HPDE6-E6E7 (cell line): ENCODE measurements at regions not wholly inside any gene's neighbourhood (a gene's known extent, or its start where the extent isn't known, plus 50 kb on each side); places are given as distances from the start of the nearest gene placed in this dataset.
A peak's percentile ranks its signal among the peaks of the same experiment; 100 is the strongest.
"Not testable (repeated sequence)": the region's sequence is repeated elsewhere in the genome, so short reads cannot be mapped to it uniquely, and the experiment has no call there.

Experiments used
- DNase-seq: peaks from one replicate; pipeline ENCODE4 v3.0.0; 2011; ENCODE audit warnings: missing footprints; ENCODE audit errors: extremely low spot score

GRCh38 chr4:104129243-104129642 lies 365.5 kb downstream of the CXXC4 start:
- no peak for DNase-seq

DNA sequence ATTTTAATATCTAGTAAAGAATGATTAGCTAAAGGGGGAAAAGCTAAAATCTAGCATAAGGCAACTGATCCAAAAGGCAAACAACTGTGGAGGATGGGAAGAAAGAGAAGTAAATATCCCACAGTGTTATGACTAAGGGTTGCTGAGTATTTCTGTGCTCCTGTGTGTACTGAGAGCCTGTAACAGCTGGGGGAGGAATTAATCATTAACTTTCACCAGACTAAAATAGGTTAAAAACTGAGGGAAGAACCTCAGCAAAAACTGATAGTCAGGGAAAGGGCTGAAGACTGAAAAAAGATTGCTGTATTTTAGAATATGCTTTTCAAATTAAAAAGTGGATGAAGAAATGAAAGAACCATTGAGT lies 365.9 kb downstream of the CXXC4 start:
- DNase-seq = peak; percentile 46

GRCh38 chr4:104128031-104128849 lies 366.5 kb downstream of the CXXC4 start:
- no peak for DNase-seq

DNA sequence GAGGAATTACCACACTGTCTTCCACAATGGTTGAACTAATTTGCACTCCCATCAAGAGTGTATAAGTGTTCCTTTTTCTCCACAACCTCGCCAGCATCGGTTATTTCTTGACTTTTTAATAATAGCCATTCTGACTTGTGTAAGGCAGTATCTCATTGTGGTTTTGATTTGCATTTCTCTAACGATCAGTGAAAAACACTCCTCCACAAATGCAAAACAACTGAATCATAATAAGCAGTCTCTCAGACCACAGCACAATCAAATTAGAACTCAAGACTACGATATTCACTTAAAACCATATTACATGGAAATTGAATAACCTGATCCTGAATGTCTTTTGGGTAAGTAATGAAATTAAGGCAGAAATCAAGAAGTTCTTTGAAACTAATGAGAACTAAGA lies 371.7 kb downstream of the CXXC4 start:
- DNase-seq = no peak

GRCh38 chr4:104117776-104118175 lies 376.9 kb downstream of the CXXC4 start:
- no peak for DNase-seq

DNA sequence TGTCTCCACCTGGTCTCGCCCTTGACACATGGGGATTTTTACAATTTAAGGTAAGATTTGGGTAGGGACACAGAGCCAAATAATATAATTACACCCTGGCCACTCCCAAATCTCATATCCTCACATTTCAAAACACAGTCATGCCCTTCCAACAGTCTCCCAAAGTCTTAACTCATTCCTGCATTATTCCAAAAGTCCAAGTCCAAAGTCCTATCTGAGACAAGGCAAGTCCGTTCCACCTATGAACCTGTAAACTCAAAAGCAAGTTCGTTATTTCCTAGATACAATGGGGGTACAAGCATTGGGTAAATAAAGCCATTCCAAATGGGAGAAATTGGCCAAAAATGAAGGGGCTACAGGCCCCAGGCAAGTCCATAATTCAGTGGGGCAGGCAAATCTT lies 380.8 kb downstream of the CXXC4 start:
- no peak for DNase-seq

DNA sequence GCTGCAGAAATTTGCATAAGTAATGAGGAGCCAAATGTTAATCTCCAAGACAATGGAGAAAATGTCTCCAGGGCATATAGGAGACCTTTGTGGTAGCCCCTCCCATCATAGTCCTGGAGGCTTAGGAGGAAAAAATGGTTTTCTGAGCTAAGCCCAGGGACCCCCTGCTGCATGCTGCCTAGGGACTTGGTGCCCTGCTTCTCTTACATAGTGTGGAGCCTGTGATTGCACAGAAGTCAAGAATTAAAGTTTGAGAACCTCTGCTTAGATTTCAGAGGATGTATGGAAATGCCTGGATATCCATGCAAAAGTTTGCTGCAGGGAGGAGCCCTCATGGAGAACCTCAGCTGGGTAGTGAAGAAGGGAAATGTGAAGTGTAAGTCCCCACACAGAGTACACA lies 379.4 kb upstream of the TACR3 start:
- no peak for DNase-seq

DNA sequence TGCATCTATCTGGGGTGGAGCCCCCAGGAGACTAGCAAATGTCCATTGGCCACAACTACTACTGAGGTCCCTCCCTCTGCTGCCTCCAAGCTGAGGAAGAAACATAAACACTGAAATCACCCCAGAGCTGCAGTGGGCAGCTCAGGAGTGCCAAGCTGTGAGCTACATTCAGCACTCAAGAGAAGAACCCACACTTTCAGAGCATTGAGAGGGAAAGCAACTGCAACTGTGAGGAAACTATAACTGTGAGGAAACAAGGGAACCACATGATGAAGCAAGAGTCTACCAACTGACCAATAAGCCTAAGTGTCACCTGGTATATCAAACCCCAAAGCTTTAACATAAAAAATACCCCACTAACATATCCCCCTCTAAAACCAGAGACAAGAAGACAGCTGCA lies 373.5 kb upstream of the TACR3 start:
- DNase-seq = no peak

DNA sequence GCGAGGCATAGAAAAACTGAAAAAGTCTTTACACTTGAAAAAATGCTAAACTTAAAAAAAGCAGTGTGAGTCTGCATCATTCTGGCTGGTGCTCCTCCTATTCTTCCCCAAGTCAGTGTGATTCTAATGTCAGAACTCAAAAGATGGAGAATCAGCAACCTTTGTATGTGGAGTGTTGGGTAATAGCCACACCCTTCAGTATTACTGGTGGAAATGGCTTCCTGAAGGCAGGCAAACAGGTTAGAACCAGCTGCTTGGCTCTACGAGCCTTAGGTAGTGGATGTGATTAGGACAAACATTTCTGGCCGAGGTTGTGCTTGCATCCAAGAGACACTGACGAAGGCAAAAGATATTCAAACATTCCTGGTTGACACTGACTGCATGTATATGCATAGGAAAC lies 353.4 kb upstream of the TACR3 start:
- DNase-seq = no peak

DNA sequence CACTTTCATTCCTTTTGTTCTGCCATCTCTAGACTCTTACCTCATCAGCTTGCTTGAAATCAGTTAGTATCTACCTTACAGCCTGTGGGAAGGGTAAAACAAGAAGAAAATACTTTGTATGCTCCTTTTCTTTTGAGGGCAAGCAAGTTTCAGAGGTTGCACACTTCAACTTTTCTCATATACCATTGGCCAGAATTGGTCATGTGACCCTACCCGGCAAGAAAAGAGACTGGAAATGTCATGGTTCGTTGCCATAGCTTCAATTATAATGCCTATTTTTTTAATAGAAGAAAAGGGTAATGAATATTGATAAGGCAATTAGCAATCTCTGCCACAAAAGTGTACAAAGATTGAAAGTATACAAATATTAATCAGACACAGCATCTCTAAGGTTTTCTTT lies 346.7 kb upstream of the TACR3 start:
- no peak for DNase-seq

GRCh38 chr4:104064646-104065577 lies 345.1 kb upstream of the TACR3 start:
- peak; percentile 45 for DNase-seq

GRCh38 chr4:104063341-104063740 lies 343.6 kb upstream of the TACR3 start:
- DNase-seq = no peak

DNA sequence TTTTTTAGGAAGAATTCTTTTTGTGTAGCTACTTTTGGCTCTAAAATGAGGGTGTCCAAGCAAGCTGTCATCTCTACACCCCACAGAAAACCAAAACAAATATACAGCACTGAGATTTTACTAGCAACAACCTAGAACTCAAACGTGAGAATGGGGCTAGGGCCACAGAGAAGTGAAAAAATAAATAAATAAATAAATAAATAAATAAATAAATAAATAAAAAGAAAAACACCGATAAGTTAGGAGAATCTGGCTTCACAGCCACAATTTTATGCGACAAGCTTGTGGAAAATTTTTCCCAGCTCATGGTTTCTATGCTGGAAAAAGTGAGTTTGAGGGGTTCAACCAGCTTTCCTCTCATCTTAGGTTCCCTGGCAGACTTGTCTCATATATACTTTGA lies 324.6 kb upstream of the TACR3 start:
- DNase-seq = no peak

DNA sequence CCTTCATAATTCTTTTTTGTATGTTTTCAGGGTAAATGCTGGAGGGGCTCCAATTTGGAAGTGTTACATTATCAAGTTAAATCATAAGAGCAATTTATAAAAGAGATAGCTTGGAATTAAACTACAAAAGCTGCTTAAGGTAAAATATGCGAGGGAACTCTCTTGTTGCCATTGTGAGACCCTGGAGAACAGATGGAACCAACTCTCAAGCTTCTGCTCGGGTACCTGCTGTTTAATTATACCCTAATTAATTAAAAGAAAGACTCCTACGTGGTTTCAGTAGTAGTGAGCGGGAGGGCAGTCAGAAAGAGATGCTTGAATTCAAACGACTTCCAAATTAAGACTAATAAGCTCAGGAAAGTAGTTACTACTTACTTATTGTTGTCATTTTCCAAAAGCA lies 313.1 kb upstream of the TACR3 start:
- DNase-seq = no peak

GRCh38 chr4:104025251-104025650 lies 305.5 kb upstream of the TACR3 start:
- no peak for DNase-seq

DNA sequence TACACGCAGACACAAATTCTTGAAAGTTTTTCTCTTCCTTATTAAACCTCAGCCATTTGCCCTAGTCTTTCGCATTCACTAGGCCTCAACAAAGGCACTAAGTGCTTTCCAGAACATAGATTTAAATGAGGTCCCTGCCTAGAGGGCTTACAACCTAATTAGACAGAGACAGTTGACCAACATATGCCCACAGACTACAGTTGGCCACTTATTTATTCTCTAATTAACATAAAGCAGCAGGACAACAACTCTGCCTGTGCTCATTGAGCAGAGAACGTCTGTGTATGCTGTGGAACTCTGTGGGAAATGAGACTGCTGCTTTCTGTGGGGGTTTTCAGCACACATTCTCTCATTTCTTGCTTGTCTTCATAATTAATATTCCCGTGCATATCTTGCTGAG lies 303.0 kb upstream of the TACR3 start:
- DNase-seq = no peak

DNA sequence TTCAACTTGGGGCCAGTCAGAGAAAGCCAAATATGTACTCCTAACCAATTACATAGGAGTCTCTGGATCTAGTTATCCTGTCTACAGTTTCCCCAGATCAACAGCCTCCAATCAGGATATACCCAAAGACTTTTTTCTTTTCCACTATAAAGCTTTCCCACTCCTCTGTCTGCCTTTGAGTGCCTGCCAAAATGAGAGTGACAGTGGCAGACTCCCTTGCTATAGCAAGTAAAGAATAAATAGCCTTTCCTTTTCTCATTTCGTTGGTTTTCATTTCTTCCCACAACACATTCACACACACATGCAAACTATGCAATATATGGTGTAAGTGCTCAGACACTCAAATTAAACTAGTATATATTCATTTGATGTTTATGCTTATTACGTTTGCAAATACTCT lies 302.4 kb upstream of the TACR3 start:
- DNase-seq = no peak

DNA sequence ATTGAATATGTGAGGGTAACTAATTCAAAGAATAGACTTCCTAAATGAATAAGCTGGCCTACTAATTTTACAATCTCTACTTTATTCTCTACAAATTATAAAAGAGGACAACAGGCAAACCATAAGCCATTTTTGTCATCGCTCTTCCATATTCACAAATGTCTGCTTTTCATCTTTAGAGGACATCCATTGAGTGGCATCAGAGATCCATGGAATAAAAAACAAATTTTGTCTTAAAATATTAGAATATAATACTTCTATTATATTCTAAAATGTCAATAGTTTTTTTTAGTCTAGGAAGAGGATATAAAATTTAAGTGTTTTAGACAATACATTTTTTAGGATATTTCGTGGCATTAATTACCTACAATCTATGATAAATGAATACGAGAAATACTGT lies 300.9 kb upstream of the TACR3 start:
- no peak for DNase-seq

GRCh38 chr4:104017213-104017612 lies 297.4 kb upstream of the TACR3 start:
- DNase-seq = no peak

GRCh38 chr4:104015680-104016079 lies 295.9 kb upstream of the TACR3 start:
- no peak for DNase-seq

DNA sequence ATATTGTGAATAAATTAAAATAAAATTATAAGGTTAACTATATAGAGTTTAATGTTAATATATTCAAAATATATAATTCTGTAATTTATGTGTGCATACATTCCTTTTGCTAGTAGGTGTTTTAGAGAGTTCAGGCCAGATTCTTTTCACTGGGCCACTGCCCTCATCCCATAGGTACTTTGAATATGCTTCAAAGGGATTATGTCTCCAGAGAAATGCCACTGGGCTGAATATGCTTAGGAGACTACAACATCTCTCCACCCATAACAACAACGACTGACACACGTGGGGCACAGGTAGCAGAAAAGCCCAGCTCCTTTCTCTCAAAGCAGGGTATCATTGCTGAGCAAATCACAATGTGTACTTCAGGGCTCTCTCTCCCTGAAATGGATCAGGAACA lies 290.9 kb upstream of the TACR3 start:
- DNase-seq = no peak

GRCh38 chr4:104002318-104002717 lies 282.5 kb upstream of the TACR3 start:
- not testable (repeated sequence) for DNase-seq

DNA sequence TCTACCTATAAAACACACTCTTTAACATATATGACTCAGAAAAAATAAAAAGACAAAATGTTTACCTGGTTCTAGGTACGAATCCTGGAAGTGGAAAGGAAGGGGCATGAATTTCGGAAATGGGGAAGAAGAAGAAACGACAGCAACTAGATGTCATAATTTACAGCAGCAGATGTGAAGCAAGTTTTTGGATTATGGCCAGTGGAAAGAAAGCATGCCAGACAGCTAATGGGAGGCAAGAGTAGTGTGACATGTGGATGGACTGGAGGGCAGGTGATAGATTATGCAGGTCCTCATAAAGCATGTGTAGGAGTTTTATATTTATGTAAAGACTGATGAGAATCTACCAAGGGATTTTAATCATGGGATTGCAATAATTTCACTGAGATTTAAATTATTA lies 279.0 kb upstream of the TACR3 start:
- DNase-seq = no peak
